DND-41 (cell line): ENCODE measurements at regions not wholly inside any gene's neighbourhood (a gene's known extent, or its start where the extent isn't known, plus 50 kb on each side); places are given as distances from the start of the nearest gene placed in this dataset.

ENCODE experiments used
- CTCF ChIP-seq: IDR thresholded peaks from 2 replicates; pipeline ENCODE4 v1.5.1; 2012; ENCODE audit warnings: borderline replicate concordance, low read length, moderate library complexity, mild to moderate bottlenecking; ENCODE audit not compliant: poor library complexity, severe bottlenecking; ENCODE audit errors: extremely low read depth
- EZH2 ChIP-seq: IDR thresholded peaks from 3 replicates; pipeline ENCODE4 v1.6.1; 2012; ENCODE audit warnings: borderline replicate concordance, low read depth, mild to moderate bottlenecking, moderate library complexity, low read length, inconsistent platforms; ENCODE audit not compliant: severe bottlenecking

GRCh38 chrX:7500386-7500785 is 342.6 kb upstream of the VCX start:
- TF ChIP-seq CTCF, result no peak
- TF ChIP-seq EZH2, result no peak
